Caco-2 (cell line): ENCODE measurements at regions not wholly inside any gene's neighbourhood (a gene's known extent, or its start where the extent isn't known, plus 50 kb on each side); places are given as distances from the start of the nearest gene placed in this dataset.

Source experiments
- BruUV-seq: library from RNA; stranded (reverse); fragments of 400-500 nt; replicated peaks from 2 replicates; lab custom pipeline; 2021; lab: Mats Ljungman, UMichigan
- CTCF ChIA-PET: fragments of 300-600 bp; sonication (Branson Sonifier 250); formaldehyde crosslinking; loops from one replicate; lab custom pipeline; 2022; ENCODE audit warnings: antibody characterized with exemption; lab: Charles Lee
- POLR2A ChIA-PET: fragments of 300-600 bp; sonication (Branson Sonifier 250); formaldehyde crosslinking; loops from one replicate; lab custom pipeline; 2022; ENCODE audit warnings: antibody characterized with exemption; lab: Charles Lee
- DNase-seq, 2 experiments: peaks; one replicate each; pipeline versions ENCODE4 v3.0.0 to v3.0.0-alpha.2; 2020 to 2022
- H3K27me3 ChIP-seq: replicated peaks from 2 replicates; pipeline ENCODE4 v1.6.0; 2011; ENCODE audit warnings: low read length; ENCODE audit not compliant: control insufficient read depth, insufficient read depth
- H3K36me3 ChIP-seq: 2 replicates; pipeline ENCODE4 v1.5.1; 2011; ENCODE audit warnings: low read length; ENCODE audit not compliant: control insufficient read depth, insufficient read depth
- H3K4me1 ChIP-seq: fragments of 250-450 bp; sonication (Bioruptor Pico); 2 replicates; pipeline ENCODE4 v1.5.1; 2020; ENCODE audit warnings: mild to moderate bottlenecking
- H3K4me3 ChIP-seq: 2 replicates; pipeline ENCODE4 v1.5.1; 2011; ENCODE audit warnings: low read depth, mild to moderate bottlenecking, control low read depth, low read length
- H3K9me3 ChIP-seq: fragments of 250-450 bp; sonication (Bioruptor Pico); 2 replicates; pipeline ENCODE4 v1.5.1; 2020; ENCODE audit warnings: mild to moderate bottlenecking, moderate library complexity
- H3K27ac Mint-ChIP-seq: one replicate; pipeline ENCODE4 v1.8.0; 2022; ENCODE audit warnings: mixed read lengths; ENCODE audit not compliant: unreplicated experiment
- H3K27me3 Mint-ChIP-seq: one replicate; pipeline ENCODE4 v1.8.0; 2022; ENCODE audit warnings: mixed read lengths; ENCODE audit not compliant: insufficient read depth, unreplicated experiment
- H3K36me3 Mint-ChIP-seq: one replicate; pipeline ENCODE4 v1.8.0; 2022; ENCODE audit warnings: mild to moderate bottlenecking, mixed read lengths; ENCODE audit not compliant: insufficient read depth, unreplicated experiment
- H3K4me1 Mint-ChIP-seq: one replicate; pipeline ENCODE4 v1.8.0; 2022; ENCODE audit warnings: low read depth, mixed read lengths; ENCODE audit not compliant: unreplicated experiment
- H3K4me3 Mint-ChIP-seq: one replicate; pipeline ENCODE4 v1.8.0; 2022; ENCODE audit warnings: mild to moderate bottlenecking, moderate library complexity, mixed read lengths; ENCODE audit not compliant: unreplicated experiment
- H3K9me3 Mint-ChIP-seq: one replicate; pipeline ENCODE4 v1.8.0; 2022; ENCODE audit warnings: mixed read lengths; ENCODE audit not compliant: unreplicated experiment
- intact Hi-C: fragments of 100-400 bp; cut with micrococcal nuclease; formaldehyde crosslinking; loops from one replicate; pipeline ENCODE4 v1.10.0; 2022; ENCODE audit not compliant: unreplicated experiment
- TF ChIP-seq, protein P1 (sequence below), 2 experiments: fragments of 200-600 bp in 1 of 2; IDR thresholded peaks; 1 replicate in 1 of 2; 2 replicates in 1 of 2; pipeline versions ENCODE4 v1.5.1 to v1.8.0; 2011 to 2022; ENCODE audit warnings: antibody characterized with exemption in 1 of 2, control low read depth in 1 of 2, inconsistent platforms in 1 of 2, low read depth in 1 of 2, low read length in 1 of 2, mild to moderate bottlenecking in 1 of 2, moderate library complexity in 1 of 2; ENCODE audit not compliant: insufficient read depth in 1 of 2, severe bottlenecking in 1 of 2, unreplicated experiment in 1 of 2

- H3K36me3 Mint-ChIP-seq, result no peaks in the 10 kb centered on the region
- Histone ChIP-seq H3K36me3 (no peaks in the 10 kb centered on the region), H3K4me1 (no peaks in the 10 kb centered on the region), H3K9me3 (no peaks in the 10 kb centered on the region), H3K4me3 (no peak overlapping the region), H3K27me3 (no peaks in the 10 kb centered on the region)
- BruUV-seq, result no TSS peak
- no peak for DNase-seq
- peaks cover 7% of the 10 kb centered on the region for H3K4me1 Mint-ChIP-seq
- ChIA-PET CTCF (no interaction called here), POLR2A (no interaction called here)
- TF ChIP-seq, protein P1, sequence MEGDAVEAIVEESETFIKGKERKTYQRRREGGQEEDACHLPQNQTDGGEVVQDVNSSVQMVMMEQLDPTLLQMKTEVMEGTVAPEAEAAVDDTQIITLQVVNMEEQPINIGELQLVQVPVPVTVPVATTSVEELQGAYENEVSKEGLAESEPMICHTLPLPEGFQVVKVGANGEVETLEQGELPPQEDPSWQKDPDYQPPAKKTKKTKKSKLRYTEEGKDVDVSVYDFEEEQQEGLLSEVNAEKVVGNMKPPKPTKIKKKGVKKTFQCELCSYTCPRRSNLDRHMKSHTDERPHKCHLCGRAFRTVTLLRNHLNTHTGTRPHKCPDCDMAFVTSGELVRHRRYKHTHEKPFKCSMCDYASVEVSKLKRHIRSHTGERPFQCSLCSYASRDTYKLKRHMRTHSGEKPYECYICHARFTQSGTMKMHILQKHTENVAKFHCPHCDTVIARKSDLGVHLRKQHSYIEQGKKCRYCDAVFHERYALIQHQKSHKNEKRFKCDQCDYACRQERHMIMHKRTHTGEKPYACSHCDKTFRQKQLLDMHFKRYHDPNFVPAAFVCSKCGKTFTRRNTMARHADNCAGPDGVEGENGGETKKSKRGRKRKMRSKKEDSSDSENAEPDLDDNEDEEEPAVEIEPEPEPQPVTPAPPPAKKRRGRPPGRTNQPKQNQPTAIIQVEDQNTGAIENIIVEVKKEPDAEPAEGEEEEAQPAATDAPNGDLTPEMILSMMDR (IDR thresholded peaks at IDR 0.05; ENCODE audit: insufficient read depth in 1 of 2, low read depth in 1 of 2, low read length in 1 of 2, severe bottlenecking in 1 of 2, unreplicated experiment in 1 of 2), result no peak
- intact Hi-C loops, result no loop called here
- no peak overlapping the region for H3K27ac Mint-ChIP-seq
- no peaks in the 10 kb centered on the region for H3K9me3 Mint-ChIP-seq
- H3K27me3 Mint-ChIP-seq, result no peaks in the 10 kb centered on the region
- no peak overlapping the region for H3K4me3 Mint-ChIP-seq
These were observed 66.9 kb upstream of the TBX3 start for GRCh38 chr12:114750917-114751316.

- no peaks in the 10 kb centered on the region for H3K9me3 ChIP-seq
- Mint-ChIP-seq H3K36me3 (no peaks in the 10 kb centered on the region), H3K4me1 (peaks cover 7% of the 10 kb centered on the region), H3K9me3 (no peaks in the 10 kb centered on the region), H3K27ac (no peak overlapping the region), H3K4me3 (no peak overlapping the region), H3K27me3 (no peaks in the 10 kb centered on the region)
- H3K4me3 ChIP-seq, result no peak overlapping the region
- ChIA-PET POLR2A (no interaction called here), CTCF (no interaction called here)
- H3K36me3 ChIP-seq, result no peaks in the 10 kb centered on the region
- BruUV-seq, result no TSS peak
- H3K27me3 ChIP-seq, result no peaks in the 10 kb centered on the region
- intact Hi-C loops, result no loop called here
- DNase-seq, result no peak
- no peaks in the 10 kb centered on the region for H3K4me1 ChIP-seq
- TF ChIP-seq, protein P1 (IDR thresholded peaks at IDR 0.05; ENCODE audit: insufficient read depth in 1 of 2, low read depth in 1 of 2, low read length in 1 of 2, severe bottlenecking in 1 of 2, unreplicated experiment in 1 of 2), result no peak
These were observed 65.1 kb upstream of the TBX3 start for GRCh38 chr12:114749065-114749464.

DNA sequence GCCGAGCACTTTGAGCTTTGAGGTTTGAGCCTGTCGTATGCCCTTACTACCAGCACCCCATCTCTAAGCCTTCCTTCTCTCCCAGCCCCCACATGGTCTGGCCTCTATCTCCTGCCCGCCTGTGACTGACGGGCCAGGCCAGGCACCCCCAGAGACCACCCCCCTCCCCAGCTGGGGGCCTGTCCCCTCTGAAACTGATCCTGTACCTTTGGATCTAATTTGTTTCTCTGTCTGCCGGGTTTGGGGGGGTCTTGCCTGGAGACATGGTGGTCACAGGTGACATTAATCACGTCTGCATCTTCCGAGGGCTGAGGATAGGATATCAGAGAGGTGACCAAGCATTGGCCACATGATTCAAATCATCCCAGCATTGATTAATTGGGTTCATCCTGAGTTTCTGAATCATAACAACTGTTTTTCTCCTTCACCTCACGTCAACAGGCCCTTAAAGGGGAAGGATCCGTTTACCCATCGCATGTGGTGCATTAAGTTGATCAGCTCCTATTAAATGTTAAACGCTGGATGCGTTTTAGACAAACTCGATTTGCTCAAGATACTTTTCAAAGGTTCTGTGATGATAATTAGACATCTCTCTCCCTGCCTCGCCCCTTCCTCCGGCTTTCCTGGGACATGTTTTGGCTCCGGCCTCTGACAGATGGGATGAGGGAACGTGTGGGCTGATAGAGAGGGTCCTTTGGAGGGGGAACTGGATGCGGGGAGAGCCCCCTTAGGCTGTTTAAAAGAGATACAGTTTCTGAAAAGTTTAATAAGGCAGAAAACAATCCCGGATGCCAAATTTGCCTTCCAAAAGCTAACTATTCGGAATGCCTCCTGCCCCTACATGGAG, 63.3 kb upstream of the TBX3 start:
- no peaks in the 10 kb centered on the region for H3K36me3 ChIP-seq
- Mint-ChIP-seq H3K4me1 (peaks cover 7% of the 10 kb centered on the region), H3K36me3 (no peaks in the 10 kb centered on the region), H3K4me3 (no peak overlapping the region), H3K9me3 (no peaks in the 10 kb centered on the region), H3K27ac (no peak overlapping the region), H3K27me3 (no peaks in the 10 kb centered on the region)
- BruUV-seq, result no TSS peak
- no peak for DNase-seq
- POLR2A ChIA-PET, result no interaction called here
- no peaks in the 10 kb centered on the region for H3K27me3 ChIP-seq
- TF ChIP-seq, protein P1 (IDR thresholded peaks at IDR 0.05; ENCODE audit: insufficient read depth in 1 of 2, low read depth in 1 of 2, low read length in 1 of 2, severe bottlenecking in 1 of 2, unreplicated experiment in 1 of 2), result no peak
- no peak overlapping the region for H3K4me3 ChIP-seq
- CTCF ChIA-PET, result no interaction called here
- H3K4me1 ChIP-seq, result no peaks in the 10 kb centered on the region
- no peaks in the 10 kb centered on the region for H3K9me3 ChIP-seq
- intact Hi-C loops, result no loop called here
